ENCODE measurements at regions not wholly inside any gene's neighbourhood (a gene's known extent, or its start where the extent isn't known, plus 50 kb on each side); places are given as distances from the start of the nearest gene placed in this dataset.

DNA sequence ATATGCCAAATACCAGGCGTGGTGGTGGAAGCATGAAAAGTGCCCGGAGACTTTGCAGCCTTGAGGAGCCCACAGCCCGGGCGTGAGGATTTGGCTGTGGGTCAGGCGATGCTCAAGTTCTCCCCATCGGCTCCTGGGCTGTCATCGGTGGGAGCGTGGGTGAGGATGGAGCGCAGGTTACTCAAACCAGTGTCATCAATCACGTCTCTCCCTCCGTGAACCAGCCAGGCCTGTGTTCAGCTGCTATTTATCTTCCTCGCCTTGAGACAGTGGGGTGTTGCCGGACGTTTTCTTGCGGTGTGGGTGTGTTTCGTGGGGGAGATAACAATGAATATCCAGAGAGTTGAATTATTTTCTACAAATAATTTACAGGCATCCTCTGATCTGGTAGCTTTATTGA, 317.6 kb downstream of the EIPR1 start:
- no peak for DNase-seq

DNA sequence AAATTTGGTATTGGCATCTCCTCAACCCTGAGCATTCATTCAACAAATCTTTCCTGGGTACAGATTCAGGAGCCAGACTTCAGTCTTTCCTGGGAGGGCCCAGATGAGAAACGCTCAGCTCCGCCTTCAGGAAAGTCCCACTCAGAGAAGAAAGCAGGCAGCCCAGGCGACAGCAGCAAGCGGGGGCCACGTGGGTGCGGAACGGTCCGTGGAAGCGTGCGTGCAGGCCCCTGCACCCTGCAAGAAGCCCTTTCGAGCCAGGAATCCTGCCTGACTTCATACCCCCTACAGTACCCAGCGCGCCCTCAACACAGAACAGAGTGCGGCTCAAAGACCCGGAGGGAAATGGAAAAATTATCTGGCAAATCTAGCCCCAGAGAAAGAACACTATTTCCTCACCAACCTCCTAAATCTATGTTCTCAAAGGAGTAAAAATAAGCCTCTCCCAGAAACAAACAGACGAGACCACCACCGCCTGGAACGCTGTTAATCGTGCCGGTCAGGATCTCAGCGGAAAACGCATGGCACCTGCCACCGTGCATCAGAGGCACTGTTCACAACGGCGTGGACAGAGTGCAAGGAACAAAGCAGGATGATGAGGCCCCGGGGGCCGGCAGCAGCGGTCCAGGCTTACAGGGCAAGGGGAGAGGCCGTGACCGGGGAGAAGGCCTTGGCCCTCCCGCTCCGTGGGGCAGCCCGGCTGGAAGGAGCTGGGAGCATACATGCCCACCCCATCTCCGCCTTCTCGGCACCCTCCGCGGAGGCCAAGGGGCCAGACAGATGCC, 318.3 kb downstream of the EIPR1 start:
- no peak for DNase-seq

DNA sequence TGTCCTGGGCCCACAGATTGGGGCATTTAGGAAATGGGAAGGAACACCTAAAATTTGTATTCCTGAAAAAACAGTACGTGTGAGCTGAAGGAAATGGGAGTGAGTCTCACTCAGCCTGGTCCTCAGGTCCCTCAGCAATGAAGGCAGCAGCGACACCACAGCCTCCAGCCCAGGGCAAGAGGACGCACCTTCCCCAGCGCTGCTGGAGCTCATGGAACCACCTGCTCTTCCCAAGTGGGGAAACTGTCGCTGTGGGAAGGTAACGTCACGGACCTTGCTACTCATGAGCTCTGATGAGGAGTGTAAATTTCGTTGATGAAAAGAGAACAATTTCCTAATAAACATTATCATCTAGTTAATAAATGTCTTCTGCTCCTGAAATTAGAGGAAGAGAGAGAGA, 323.6 kb downstream of the EIPR1 start:
- no peak for DNase-seq

DNA sequence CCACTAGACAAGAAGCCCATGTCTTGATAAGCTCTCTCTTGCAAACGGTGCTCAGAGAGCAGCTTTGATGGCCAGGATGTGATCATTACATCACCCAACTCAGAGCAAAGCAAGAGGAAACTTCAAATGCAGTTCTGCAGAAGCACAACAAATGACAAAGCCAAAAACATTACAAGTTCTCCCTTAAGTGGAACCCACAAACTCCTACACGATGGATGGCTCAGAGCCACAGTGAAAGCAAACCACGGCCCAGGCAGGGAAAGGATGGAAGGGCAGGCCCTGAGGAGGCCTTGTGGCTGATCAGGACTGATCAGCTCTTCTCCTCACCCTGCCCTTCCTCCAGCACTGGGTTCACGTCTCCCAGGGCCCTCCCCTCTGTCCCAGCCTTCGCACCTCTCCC, 326.4 kb downstream of the EIPR1 start:
- no peak for DNase-seq

DNA sequence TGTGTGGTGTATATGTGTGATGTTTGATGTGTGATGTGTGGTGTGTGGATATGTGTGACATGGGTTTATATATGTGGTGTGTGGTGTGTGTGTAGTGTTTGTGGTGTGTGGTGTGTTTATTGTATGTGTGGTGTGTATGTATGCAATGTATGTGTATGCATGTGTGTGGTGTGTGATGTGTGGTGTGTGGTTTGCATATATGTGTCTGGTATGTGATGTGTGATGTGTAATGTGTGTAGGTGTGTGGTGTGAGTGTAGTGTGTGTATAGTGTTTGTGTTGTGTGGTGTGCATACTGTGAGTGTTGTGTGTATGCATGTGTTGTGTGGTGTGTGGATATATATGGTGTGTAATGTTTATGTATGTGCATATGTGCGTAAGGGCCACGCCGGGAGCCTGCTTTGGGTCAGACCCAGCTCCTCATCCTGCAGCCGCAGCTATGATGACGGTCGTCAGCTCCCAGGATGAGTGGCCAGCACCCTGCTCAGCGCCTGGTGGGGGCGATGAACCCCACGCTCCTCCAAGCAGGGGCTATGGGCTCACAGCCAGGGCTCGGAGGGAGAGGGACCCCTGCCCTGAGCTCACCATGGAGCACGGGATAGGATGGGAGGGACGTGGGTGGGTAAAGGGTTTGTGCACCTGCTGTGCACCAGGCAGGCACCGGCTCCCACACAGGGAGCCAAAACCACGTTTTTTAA, 331.3 kb downstream of the EIPR1 start:
- DNase-seq = no peak

DNA sequence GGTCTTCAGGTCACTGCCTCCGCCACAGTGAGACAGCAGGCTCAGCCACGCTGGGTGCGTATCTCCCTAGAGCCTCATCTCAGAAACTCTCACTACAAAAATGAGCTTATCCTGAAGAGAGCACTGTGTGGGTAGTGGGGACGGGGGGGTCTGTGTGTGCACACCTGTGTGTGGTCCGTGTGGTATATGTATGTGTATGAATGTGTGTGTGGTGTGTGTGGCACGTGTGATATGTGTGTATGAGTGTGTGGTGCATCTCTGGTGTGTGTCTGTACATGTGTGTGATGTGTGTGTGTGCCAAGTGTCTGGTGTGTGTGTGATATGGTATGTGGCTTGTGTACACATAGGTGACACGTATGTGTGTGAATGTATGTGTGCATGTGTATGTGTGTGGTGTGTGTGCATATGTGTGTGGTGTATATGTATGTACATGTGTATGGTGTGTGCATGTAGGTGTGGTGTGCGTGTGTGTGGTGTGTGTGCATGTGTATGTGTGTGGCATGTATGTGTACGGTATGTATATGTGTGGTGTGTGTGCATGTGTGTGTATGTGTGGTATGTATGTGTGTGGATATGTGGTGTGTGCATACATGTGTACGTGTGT, 332.2 kb downstream of the EIPR1 start:
- DNase-seq = no peak

DNA sequence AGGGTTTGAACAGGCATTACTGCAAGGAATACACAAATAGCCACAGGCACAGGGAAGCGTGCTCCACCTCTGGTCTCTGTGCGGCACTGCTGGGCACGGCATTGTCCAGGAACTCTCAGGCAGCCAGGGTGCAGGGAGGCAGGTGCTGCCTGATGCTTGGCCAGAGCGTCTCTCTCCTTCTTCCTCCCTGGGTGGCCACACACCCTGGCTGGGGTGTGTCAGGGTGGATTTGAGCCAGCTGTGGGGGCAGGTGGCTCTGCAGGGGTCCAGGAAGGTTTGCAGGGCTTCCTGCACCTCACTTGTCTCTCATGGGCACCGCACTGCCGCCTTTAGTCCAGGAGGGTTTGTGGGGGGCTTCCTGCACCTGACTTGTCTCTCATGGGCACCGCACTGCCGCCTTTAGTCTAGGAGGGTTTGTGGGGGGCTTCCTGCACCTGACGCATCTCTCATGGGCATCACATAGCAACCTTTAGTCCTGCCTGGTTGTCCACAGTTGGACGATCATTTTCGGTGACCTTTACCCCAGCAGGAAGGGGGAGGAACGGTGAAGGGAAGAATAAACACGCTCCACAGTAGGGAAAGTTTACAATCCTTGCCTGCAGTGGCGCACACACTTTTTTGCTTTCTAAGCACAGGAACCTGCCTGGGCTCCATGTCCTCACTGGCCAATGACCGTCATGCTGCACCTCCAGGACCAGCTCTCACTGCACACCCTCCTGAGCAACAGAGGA, 332.9 kb downstream of the EIPR1 start:
- no peak for DNase-seq

DNA sequence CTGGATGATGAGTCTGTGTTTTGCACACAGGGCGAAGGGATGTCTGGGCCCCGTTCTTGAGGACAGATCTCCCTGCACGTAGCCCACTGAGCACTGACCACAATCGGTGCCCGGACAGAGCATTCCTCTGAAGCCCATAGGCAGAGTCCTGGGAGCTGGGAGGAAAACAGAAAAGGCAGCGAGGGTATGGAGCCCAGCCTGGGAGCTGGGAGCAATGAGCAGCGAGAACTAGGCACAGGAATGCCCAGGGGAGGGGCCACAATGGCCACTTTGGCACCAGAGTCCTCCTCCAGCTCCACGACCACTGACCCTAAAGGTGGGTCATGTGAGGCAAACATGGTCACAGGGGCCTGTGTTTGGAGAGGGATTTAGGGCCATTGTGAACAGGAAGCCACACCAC, 333.9 kb downstream of the EIPR1 start:
- no peak for DNase-seq

DNA sequence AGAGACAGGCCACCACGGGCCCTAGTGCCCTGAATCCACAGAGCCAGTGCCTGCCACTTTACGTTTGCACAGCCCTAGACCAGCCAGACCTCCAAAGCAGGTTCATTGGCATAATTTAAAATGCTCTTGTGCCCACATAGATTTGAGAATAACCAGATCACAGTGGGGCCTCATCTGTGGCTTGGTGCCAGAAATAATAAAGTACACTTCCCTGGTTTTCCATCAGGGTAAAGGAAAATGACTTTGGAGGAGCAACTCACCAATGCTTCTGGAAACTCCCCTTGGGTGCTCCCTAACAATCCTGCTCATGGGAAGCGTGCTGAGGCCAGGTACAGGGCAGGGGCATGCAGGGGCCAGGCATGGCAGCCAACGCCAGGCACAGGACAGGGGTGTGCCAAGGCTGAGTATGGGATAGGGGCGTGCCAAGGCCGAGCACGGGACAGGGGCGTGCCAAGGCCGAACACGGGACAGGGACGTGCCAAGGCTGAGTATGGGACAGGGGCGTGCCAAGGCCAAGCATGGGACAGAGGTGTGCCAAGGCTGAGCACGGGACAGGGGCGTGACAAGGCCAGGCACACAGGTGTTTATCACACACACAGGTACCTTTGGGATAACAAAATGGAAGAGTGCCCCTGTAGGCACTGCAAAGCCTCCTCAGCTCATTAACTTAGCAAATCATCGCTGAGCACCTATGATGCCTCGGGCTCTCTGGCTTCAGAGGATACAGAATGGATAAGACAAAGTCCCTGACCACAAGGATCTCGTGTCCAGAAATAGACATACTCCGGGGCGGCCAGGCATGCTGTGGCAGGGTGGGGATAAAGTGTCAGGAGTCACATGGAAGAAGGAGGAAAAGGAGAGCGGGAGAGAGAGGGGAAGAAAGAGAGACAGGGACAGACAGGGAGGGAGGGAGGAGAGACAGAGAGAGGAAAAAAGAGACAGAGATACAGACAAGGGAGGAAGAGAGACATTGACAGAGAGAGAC, 334.7 kb downstream of the EIPR1 start:
- no peak for DNase-seq

DNA sequence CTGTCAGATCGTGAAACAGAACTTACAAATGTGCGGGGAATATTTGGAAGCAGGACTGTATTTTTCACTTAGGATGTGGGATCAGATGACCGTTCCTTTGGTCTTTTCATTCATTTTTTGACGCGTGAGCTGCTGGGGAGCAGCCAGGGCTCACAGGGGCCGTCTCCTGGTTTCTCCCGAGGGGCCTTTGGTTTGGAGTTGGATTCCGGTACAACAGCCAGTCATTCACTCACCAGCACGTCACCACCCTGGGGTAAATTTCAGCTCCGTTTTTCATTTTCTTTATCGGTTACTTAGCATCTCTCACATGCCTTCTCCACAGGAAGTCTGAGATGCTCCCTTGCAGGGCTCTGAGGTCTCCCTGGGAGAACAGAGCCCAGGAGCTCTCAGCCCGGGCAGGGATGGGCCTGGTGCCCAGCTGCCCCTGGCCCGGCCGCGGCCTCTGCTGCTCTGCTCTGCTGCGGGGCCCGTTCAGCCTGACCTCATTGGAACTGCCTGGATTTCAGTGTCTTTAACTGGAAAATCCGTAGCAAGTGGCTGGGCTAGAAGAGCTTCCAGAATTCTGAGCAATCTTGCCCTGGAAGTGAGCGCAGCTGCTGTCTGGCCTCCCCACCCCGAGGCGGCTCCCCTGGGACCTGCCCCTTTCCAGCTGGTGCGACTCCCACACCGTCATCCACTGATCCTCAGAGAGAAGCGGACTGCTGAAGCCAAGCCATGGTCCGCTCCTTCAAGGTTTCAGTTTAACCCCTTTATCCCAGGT, 335.6 kb downstream of the EIPR1 start:
- DNase-seq = no peak

DNA sequence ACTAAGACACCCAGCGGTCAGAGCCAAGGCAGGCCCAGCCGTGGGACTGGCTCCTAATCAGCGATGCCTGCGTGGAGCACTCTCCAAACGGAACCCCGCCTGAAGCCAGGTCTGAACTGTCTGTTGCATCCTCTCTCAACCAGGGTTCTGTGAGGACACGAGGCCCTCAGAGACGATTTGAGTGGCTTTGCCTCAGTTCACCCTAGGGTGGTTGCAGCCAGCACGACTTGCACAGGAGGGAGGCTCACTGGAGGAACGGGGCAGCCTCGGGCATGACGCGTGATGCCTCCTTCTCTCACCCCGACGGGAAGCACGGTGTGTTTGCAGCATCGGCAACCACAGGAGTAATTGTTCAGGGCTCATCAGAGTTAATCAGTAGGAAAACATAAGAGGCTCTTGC, 336.4 kb downstream of the EIPR1 start:
- DNase-seq = no peak

DNA sequence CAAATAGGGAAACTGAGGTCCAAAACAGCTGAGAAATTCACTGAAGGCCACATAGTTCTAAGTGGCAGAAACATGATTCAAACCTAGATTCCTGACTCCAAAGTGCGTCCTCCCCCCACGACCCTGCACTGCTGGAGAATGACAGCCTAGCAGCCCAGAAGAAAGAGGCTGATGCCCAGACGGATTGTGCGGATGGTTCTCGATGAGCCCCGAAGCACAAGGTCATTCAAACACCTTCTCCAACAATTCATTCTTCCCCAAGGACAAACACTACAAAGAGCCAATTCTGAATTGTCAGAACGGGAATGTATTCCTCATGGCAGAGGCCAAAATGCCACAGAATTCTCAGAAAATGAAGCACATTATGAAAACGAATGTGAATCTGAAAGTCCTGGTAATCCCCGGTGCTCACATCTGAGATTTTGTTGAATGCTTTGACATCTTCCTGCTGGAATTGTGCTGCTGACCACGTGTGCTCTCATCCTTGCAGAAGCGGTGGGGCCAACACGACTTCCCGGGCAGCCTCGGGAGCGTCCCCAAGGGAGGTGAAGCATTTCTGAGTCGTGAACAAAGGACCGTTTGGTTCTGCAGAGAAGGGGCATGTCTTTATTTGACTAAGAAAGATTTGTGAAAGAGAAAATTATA, 337.0 kb downstream of the EIPR1 start:
- no peak for DNase-seq

DNA sequence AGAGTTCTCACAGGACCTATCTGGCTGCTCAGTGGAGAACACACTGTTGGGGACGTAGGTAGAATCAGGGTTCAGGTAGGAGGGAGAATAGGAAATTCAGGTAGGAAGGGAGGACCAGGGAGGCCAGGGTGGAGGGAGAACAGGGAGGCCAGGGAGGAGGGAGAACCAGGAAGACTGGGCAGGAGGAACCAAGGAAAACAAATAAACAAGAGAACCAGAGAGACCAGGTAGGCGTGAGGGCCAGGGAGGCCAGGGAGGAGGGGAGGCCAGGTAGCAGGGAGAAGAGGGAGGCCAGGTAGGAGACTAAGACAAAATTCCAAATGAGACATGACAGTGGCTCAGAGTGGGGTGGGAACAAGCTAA, 337.6 kb downstream of the EIPR1 start:
- no peak for DNase-seq

DNA sequence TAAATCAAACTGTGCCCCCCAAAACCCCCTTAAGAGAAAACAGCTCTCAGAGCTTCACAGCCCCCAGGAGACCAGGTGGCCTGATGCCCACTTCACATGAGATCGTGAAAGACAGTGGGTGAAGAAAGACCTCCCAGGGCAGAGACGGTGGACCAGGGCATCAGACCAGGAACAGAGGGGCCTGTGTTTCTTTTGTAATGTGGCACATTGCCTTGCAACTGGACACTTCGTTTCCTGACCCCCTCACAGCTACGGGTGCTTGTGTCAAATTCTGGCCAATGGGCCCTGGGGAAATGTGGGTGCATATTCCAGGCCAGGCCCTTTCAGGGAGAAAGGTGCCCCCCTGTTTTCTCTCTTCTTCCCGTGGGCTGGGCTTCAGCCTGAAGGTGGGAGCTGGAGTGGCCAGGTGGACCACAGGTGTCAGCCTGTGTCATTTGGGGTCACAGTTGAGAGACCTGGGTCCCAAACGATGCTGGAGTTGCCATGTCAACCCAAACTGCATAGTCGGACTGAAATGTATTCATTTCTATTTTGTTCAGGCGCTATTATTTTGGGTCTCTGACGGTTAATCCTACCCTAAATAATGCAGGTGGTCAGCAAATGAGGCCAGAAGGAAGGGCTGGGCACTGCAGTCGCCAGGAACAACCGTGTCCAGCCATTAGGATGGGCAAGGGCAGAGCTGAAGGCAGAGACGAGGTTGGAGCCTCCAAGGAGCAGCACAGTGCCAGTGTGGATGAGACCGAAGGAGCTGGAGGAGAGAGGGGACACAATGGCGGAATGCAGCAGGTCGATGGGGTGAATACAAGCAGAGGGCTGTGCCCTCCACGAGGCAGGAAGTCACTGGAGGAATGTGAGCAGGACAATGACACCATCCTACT, 338.2 kb downstream of the EIPR1 start:
- DNase-seq = no peak

DNA sequence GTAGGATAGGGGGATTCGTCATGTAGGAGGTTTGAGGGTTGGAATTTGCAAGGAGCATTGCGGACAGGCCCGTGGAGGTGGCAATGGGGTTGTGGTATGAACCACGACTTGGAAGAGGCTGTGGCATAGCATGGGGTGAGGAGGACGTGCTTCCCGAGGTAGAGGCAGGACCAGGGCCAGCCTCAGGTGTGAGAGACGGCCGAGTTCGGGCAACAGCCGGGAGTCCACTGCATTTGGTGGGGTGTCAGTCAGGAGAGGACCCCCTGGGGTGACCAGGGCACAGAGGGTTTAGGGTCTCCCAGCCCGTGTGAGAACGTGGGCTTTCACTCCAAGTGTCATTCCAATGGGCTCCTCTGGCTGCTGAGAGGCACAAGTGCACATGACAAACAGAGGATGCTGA, 339.0 kb downstream of the EIPR1 start:
- DNase-seq = no peak

DNA sequence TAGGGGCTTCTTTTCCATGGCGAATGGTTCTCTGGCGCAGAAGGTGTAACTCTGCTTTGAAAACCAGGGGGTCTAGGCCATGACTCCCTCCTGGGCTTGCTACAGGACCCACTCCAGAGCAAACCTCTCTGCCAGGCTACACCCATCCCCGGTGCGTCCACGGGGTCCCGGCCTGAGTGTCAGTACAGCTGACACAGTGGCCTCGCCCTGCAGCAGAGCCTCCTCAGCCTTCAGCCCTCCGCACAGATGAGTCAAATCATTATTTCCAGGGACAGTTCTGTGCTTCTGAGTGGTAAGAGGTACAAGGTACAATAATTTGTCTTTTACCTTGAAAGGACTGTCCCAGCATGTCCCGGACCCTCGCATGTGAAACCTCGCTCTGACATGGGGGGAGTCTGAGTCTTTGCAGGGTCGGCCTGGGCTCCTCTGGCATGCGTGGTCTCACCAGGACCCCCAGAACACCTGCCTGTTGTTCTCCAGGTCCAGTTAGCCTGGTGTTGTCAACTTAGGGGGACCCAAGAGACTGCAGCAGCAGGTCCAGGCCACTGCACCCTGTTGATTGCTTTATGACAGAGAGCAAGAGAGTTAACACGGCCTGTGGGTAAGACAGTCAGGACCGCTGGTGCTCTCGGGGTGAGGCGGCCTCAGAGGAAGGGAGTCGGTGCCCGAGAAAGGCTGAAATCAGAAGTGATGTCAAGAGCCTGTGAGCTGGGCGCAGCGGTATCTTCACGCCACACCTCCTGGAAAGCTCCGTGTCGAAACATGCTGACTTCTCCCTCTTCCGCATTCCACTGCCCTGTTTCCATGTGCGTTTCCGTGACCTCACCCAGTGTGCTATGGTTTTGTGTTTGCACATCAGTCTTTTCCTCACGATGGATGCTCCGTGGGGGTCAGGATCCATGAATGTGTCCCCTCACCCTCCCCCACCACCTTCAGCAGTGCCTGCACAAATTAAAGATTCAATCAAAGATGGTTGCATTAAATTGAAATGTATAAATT, 340.1 kb downstream of the EIPR1 start:
- no peak for DNase-seq

DNA sequence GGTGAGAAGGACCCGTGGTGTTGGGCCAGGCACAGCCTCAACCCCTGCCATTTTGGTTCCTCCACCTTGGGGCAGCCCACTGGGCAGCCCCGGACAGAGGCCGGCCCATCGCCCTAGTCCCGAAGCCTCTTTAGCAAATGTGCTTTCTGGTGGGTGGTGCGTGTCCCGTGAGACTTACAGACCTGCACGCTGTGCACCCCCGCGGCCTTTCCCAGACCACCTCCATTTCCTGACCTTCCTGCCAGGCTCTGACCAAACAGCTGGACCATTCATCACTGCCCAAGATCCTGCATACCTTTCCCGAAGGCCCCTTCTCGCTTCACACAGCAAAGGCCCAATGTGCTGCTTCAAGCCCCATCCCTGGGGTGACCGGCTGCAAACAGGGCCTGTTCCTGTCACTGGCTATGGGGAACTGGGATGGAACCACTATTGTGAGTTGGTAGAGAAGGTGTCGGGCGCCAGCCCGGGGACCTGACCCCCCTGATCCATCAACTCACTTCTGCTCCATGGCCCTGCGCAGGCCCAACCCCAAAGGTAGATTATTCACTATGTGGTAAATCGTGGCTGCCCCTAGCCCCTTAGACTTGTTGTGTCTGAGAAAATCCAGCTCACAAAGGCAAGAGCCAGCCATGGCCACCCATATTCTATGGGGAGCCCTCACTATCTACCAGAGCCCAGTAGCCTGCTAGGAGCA, 341.0 kb downstream of the EIPR1 start:
- no peak for DNase-seq
